Heart left ventricle (tissue), 13 donors: ENCODE measurements at regions not wholly inside any gene's neighbourhood (a gene's known extent, or its start where the extent isn't known, plus 50 kb on each side); places are given as distances from the start of the nearest gene placed in this dataset.

Experiments
- CTCF ChIP-seq, 12 donors: fragments of 200-600 bp; sonication (generic) in 4 of 12; IDR thresholded peaks; one replicate each; pipeline versions ENCODE4 v1.5.0 to v1.8.0; 2018 to 2022; ENCODE audit warnings: antibody characterized with exemption in 12 of 12, mild to moderate bottlenecking in 5 of 12
- POLR2A ChIP-seq, 2 donors: fragments of 450-650 bp; IDR thresholded peaks; one replicate each; pipeline ENCODE4 v1.6.1; 2017; ENCODE audit warnings: antibody characterized with exemption in 2 of 2, mild to moderate bottlenecking in 2 of 2, moderate library complexity in 2 of 2
- donor health status: ischemic (EF 13 %, LVEDD 7.1; RV severe dilation, severe dysfunction).
- donor health status: DM: no; HTN: yes; CAD: no.
- donor health status: DM: no; HTN: no; CAD: no.
- donor health status: ischemic (EF 25% LVEDD 6.9; RV normal size, moderate dysfunction).
- donor health status: ischemic (EF 25% LVEDD 5.7; RV mildly dilated, moderate dysfunction).
- donor health status: ischemic (EF 35%, LVEDD 5.7; RV mildly dilated, moderate dysfunction).
- donor health status: nonischemic (EF 11% LVEDD 7.7; RV severe dilation, severe dysfunction).
- donor health status: DM: yes; HTN: yes; CAD: no.
- donor health status: PGD.
- donor health status: ischemic (EF 29% LVEDD 5.4; RV normal size, mild dysfunction).
- donor health status: nonischemic (EF 23%, LVEDD 6.1; RV moderate dilation, normal function).

DNA sequence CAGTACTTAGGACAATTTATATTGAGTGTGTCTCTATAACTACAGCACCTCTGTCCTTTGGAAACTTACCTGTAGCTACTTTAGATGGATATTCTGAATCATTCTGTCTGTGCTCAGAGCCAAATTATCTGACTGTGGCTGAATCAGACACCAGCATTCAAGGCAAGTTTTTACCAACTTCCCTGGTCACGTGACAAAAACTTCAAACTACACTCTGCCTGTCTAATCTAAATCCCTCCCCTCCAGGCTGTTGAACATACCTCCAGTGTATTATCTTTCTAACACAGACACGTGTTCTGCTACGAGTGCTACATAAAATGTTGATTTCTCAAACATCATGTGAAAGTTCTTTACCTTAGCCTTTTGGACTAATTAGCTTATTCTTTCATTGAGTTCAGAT lies 641.2 kb upstream of the CPEB2 start:
- TF ChIP-seq CTCF (IDR thresholded peaks at IDR 0.05) (no peak), POLR2A (IDR thresholded peaks at IDR 0.05) (no peak)
